ENCODE measurements at regions not wholly inside any gene's neighbourhood (a gene's known extent, or its start where the extent isn't known, plus 50 kb on each side); places are given as distances from the start of the nearest gene placed in this dataset.

GRCh38 chr3:94414418-94414817, 351.6 kb downstream of the NSUN3 start:
- TF ChIP-seq ZNF623 (tag by site-specific recombination; IDR thresholded peaks at IDR 0.05) (no peak), PRDM10 (tag by site-specific recombination; IDR thresholded peaks at IDR 0.05) (no peak), ZNF449 (tag by site-specific recombination; IDR thresholded peaks at IDR 0.05) (no peak), YY1 (tag by site-specific recombination; IDR thresholded peaks at IDR 0.05) (no peak), ZNF23 (tag by site-specific recombination; IDR thresholded peaks at IDR 0.05; ENCODE audit: borderline replicate concordance) (no peak), ZNF132 (tag by site-specific recombination; IDR thresholded peaks at IDR 0.05; ENCODE audit: borderline replicate concordance) (no peak), ELK4 (IDR thresholded peaks at IDR 0.05; ENCODE audit: borderline replicate concordance, low read depth, low read length) (no peak)

All from HEK293 (cell line).